ENCODE measurements at regions not wholly inside any gene's neighbourhood (a gene's known extent, or its start where the extent isn't known, plus 50 kb on each side); places are given as distances from the start of the nearest gene placed in this dataset.

DNA sequence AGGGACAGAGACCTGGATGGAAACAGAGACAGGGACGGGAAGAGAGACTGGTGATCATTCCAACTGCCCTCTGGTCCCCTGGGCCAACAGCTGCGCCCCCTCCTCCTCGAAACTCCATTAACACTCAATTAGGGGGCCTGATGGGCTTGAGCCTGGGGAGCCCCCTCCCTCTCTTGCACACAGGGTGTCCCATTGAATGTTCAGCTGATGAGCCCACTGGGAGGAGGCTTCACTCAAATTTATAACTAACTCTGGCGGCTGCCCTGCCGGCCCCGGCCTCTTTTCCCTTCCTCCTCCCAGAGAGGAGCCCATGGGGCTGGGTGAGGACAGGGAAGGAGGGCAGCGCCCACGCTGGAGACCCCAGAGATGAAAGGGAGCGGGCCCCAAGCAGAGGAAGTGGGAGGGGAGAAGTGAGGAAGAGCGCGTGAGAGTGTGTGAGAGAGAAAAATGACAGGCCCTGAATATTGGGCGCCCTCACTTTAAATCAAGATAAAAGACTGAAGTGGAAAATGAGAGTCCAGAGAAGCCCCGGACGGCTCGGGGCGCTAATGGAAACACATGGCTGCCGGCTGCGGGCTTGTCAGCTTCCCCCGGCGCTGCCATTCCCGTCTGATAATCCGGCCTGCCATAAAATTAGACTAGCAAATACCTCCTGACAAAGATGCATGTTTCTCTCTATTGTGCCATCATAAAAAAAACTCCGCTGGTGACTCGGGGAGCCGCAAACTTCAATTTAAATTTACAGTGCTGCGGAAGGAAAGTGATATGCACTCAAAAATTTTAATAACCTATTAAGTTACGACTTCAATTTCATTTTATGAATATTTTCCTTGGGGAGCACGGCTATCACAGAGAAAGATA is 58.0 kb upstream of the PAX2 start:
- TF ChIP-seq, protein P1, sequence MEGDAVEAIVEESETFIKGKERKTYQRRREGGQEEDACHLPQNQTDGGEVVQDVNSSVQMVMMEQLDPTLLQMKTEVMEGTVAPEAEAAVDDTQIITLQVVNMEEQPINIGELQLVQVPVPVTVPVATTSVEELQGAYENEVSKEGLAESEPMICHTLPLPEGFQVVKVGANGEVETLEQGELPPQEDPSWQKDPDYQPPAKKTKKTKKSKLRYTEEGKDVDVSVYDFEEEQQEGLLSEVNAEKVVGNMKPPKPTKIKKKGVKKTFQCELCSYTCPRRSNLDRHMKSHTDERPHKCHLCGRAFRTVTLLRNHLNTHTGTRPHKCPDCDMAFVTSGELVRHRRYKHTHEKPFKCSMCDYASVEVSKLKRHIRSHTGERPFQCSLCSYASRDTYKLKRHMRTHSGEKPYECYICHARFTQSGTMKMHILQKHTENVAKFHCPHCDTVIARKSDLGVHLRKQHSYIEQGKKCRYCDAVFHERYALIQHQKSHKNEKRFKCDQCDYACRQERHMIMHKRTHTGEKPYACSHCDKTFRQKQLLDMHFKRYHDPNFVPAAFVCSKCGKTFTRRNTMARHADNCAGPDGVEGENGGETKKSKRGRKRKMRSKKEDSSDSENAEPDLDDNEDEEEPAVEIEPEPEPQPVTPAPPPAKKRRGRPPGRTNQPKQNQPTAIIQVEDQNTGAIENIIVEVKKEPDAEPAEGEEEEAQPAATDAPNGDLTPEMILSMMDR (IDR thresholded peaks at IDR 0.05), result no peak
- TF ChIP-seq EZH2 (IDR thresholded peaks at IDR 0.05; ENCODE audit: borderline replicate concordance, insufficient read depth, low read depth, low read length, poor library complexity, severe bottlenecking), result no peak
